Fibroblast of lung (primary cell): ENCODE measurements at regions not wholly inside any gene's neighbourhood (a gene's known extent, or its start where the extent isn't known, plus 50 kb on each side); places are given as distances from the start of the nearest gene placed in this dataset.

Experiments
- DNase-seq, 2 donors: peaks; one replicate each; pipeline versions ENCODE4 v3.0.0 to v3.0.0-alpha.2; 2010; ENCODE audit warnings: low read depth in 2 of 2
- H2AFZ ChIP-seq: 2 replicates; pipeline ENCODE4 v1.5.1; 2012; ENCODE audit warnings: low read length, control low read depth, inconsistent platforms
- H3K27ac ChIP-seq: 2 replicates; pipeline ENCODE4 v1.5.1; 2011; ENCODE audit warnings: low read length, control low read depth; ENCODE audit not compliant: insufficient read depth
- H3K27me3 ChIP-seq: 2 replicates; pipeline ENCODE4 v1.5.1; 2011; ENCODE audit warnings: mild to moderate bottlenecking, low read length; ENCODE audit not compliant: control insufficient read depth, insufficient read depth
- H3K36me3 ChIP-seq: 2 replicates; pipeline ENCODE4 v1.5.1; 2011; ENCODE audit warnings: low read length; ENCODE audit not compliant: control insufficient read depth, insufficient read depth
- H3K4me1 ChIP-seq: 2 replicates; pipeline ENCODE4 v1.5.1; 2011; ENCODE audit warnings: low read length; ENCODE audit not compliant: control insufficient read depth, insufficient read depth; ENCODE audit errors: extremely low read depth
- H3K4me2 ChIP-seq: 2 replicates; pipeline ENCODE4 v1.5.1; 2011; ENCODE audit warnings: low read length, control low read depth; ENCODE audit not compliant: insufficient read depth; ENCODE audit errors: extremely low read depth
- H3K4me3 ChIP-seq, 4 experiments: fragments of 200-600 bp in 1 of 4; sonication (generic) in 1 of 4; replicated peaks in 1 of 4; 2 replicates each; pipeline ENCODE4 v1.5.1; 2011 to 2016; ENCODE audit warnings: low read length in 4 of 4, low read depth in 3 of 4, mild to moderate bottlenecking in 3 of 4, control low read depth in 2 of 4, inconsistent platforms in 1 of 4, mixed read lengths in 1 of 4; ENCODE audit not compliant: insufficient read depth in 1 of 4; ENCODE audit errors: control extremely low read depth in 1 of 4
- H3K79me2 ChIP-seq: 2 replicates; pipeline ENCODE4 v1.5.1; 2012; ENCODE audit warnings: mild to moderate bottlenecking, low read length, inconsistent platforms; ENCODE audit not compliant: control insufficient read depth, insufficient read depth
- H3K9ac ChIP-seq: 2 replicates; pipeline ENCODE4 v1.5.1; 2011; ENCODE audit warnings: mild to moderate bottlenecking, low read length, control low read depth; ENCODE audit not compliant: insufficient read depth
- H3K9me3 ChIP-seq: 2 replicates; pipeline ENCODE4 v1.5.1; 2012; ENCODE audit warnings: low read depth, low read length; ENCODE audit not compliant: control insufficient read depth, insufficient read depth
- H4K20me1 ChIP-seq: 2 replicates; pipeline ENCODE4 v1.5.1; 2011; ENCODE audit warnings: low read length; ENCODE audit not compliant: control insufficient read depth, insufficient read depth; ENCODE audit errors: extremely low read depth
- CTCF ChIP-seq, 2 donors: IDR thresholded peaks in 1 of 2; conservative IDR thresholded peaks in 1 of 2; 1 replicate in 1 of 2; 2 replicates in 1 of 2; pipeline ENCODE4 v1.5.1; 2011 to 2012; ENCODE audit warnings: low read length in 2 of 2, control low read depth in 1 of 2, inconsistent platforms in 1 of 2, low read depth in 1 of 2, mild to moderate bottlenecking in 1 of 2
- EZH2 ChIP-seq: IDR thresholded peaks from 2 replicates; pipeline ENCODE4 v1.5.1; 2012; ENCODE audit warnings: low read length, control low read depth, mild to moderate bottlenecking; ENCODE audit errors: missing control alignments

DNA sequence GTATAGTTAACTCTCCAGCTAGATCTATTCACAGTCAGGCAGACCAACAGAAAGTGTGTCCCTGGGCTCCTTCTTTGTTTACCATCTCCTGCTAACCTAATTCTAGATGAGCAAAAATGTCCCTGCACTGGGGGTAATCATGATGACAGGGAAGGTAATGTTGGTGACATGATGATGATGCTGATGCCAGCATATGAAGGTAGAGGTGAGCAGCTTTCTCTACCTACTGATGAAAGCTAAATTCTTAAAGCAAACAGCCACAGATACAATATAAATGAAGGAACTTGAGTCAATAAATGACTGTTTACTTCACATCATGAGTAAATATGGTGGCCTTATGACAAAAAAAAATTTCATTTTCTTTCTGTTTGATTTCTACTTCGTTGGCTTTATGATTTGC, 78.5 kb downstream of the NKX6-1 start:
- H3K27ac ChIP-seq, result no peak overlapping the region
- no peaks in the 10 kb centered on the region for H3K27me3 ChIP-seq
- no peaks in the 10 kb centered on the region for H3K36me3 ChIP-seq
- H3K4me2 ChIP-seq, result no peak overlapping the region
- H3K4me3 ChIP-seq, result no peak overlapping the region
- H3K79me2 ChIP-seq, result no peaks in the 10 kb centered on the region
- TF ChIP-seq CTCF (conservative IDR thresholded peaks at IDR 0.05 in 1 of 2, IDR thresholded peaks at IDR 0.05 in 1 of 2; ENCODE audit: low read depth in 1 of 2, low read length in 2 of 2) (no peak), EZH2 (no peak)
- DNase-seq, result no peak
- no peak overlapping the region for H2AFZ ChIP-seq
- no peak overlapping the region for H3K9ac ChIP-seq
- H3K9me3 ChIP-seq, result no peaks in the 10 kb centered on the region
- H3K4me1 ChIP-seq, result no peaks in the 10 kb centered on the region
- H4K20me1 ChIP-seq, result no peaks in the 10 kb centered on the region

- H3K4me1 ChIP-seq, result no peaks in the 10 kb centered on the region
- TF ChIP-seq CTCF (conservative IDR thresholded peaks at IDR 0.05 in 1 of 2, IDR thresholded peaks at IDR 0.05 in 1 of 2; ENCODE audit: low read depth in 1 of 2, low read length in 2 of 2), result no peak
- no peak for TF ChIP-seq EZH2
- no peaks in the 10 kb centered on the region for H4K20me1 ChIP-seq
- no peaks in the 10 kb centered on the region for H3K79me2 ChIP-seq
- H3K36me3 ChIP-seq, result no peaks in the 10 kb centered on the region
- H3K4me2 ChIP-seq, result no peak overlapping the region
- H3K9ac ChIP-seq, result no peak overlapping the region
- H3K9me3 ChIP-seq, result no peaks in the 10 kb centered on the region
- no peak overlapping the region for H2AFZ ChIP-seq
- H3K27me3 ChIP-seq, result no peaks in the 10 kb centered on the region
- H3K27ac ChIP-seq, result no peak overlapping the region
- no peak overlapping the region for H3K4me3 ChIP-seq
- no peak for DNase-seq
Measured at GRCh38 chr4:84419201-84419600, 79.9 kb downstream of the NKX6-1 start.

DNA sequence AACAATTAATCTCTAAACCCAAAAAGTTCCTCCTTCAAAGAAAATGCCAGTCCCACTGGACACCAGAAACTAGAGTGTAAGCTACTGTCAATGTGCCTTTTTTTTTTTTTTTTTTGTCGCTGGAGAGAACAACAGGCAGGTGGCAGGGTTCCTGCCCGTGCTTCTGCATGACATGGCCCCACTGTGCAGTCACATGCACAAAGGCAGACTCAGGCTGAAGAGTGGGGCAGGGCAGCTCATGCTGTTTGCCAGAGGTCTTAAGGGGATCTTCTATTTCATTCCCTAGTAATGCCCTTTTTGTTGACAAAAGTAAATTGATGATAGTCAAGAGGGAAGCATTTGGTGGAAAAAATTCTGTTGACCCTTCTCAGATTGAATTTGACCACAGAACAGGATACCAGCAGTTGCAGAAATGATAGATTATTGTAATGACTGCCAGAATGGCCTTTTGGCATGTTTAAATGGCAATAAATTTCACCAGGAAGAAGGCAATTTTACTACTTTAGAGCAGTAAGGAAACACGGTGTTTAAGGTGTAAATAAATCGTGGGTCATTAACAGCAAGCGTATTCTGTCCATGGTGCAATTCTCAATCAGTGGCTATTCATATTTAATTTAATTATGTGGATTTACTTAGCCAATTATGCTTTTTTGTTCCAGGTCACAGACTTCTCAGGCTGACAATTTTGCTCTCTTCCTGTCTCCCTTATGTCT, 80.9 kb downstream of the NKX6-1 start:
- TF ChIP-seq CTCF (conservative IDR thresholded peaks at IDR 0.05 in 1 of 2, IDR thresholded peaks at IDR 0.05 in 1 of 2; ENCODE audit: low read depth in 1 of 2, low read length in 2 of 2) (no peak), EZH2 (no peak)
- Histone ChIP-seq H2AFZ (no peak overlapping the region), H3K36me3 (no peaks in the 10 kb centered on the region), H3K9me3 (no peaks in the 10 kb centered on the region), H3K9ac (no peak overlapping the region), H3K4me2 (no peak overlapping the region), H4K20me1 (no peaks in the 10 kb centered on the region), H3K79me2 (no peaks in the 10 kb centered on the region), H3K4me1 (no peaks in the 10 kb centered on the region), H3K27me3 (no peaks in the 10 kb centered on the region), H3K27ac (no peak overlapping the region), H3K4me3 (no peak overlapping the region)
- no peak for DNase-seq
